Suprapubic skin (tissue), 4 donors: ENCODE measurements at regions not wholly inside any gene's neighbourhood (a gene's known extent, or its start where the extent isn't known, plus 50 kb on each side); places are given as distances from the start of the nearest gene placed in this dataset.

Experiments used
- DNase-seq, 2 donors: peaks; one replicate each; pipeline ENCODE4 v3.0.0-alpha.2; 2019; ENCODE audit warnings: low spot score in 2 of 2
- H3K27ac ChIP-seq: fragments of 200-600 bp; sonication (generic); one replicate; pipeline ENCODE4 v1.5.1; 2019
- H3K27me3 ChIP-seq: fragments of 200-600 bp; sonication (generic); one replicate; pipeline ENCODE4 v1.5.1; 2019
- H3K36me3 ChIP-seq: fragments of 200-600 bp; sonication (generic); one replicate; pipeline ENCODE4 v1.5.1; 2019
- H3K4me1 ChIP-seq: fragments of 200-600 bp; sonication (generic); one replicate; pipeline ENCODE4 v1.5.1; 2019
- H3K4me3 ChIP-seq: fragments of 200-600 bp; sonication (generic); one replicate; pipeline ENCODE4 v1.5.1; 2019; ENCODE audit warnings: mild to moderate bottlenecking
- H3K9me3 ChIP-seq: fragments of 200-600 bp; sonication (generic); one replicate; pipeline ENCODE4 v1.5.1; 2019
- EP300 ChIP-seq: sonication (generic); formaldehyde crosslinking; IDR thresholded peaks from one replicate; pipeline ENCODE4 v1.6.1; 2017; ENCODE audit warnings: antibody characterized with exemption
- POLR2A ChIP-seq, 2 donors: fragments of 450-650 bp; IDR thresholded peaks; one replicate each; pipeline ENCODE4 v1.6.1; 2017; ENCODE audit warnings: antibody characterized with exemption in 2 of 2, mild to moderate bottlenecking in 2 of 2, moderate library complexity in 2 of 2
- POLR2AphosphoS5 ChIP-seq, 3 donors: sonication (generic); formaldehyde crosslinking; IDR thresholded peaks; one replicate each; pipeline ENCODE4 v1.6.1; 2017; ENCODE audit warnings: antibody characterized with exemption in 3 of 3
- WGBS: methylation state at CpG from one replicate; pipeline ENCODE4 v1.1.5; 2018; 5-methylcytosine and 5-hydroxymethylcytosine counted together
- TF ChIP-seq, protein P1 (sequence below), 2 donors: fragments of 200-600 bp in 1 of 2; fragments of 450-650 bp in 1 of 2; sonication (generic) in 1 of 2; IDR thresholded peaks; one replicate each; pipeline ENCODE4 v1.5.1; 2016 to 2019; ENCODE audit warnings: antibody characterized with exemption in 2 of 2, mild to moderate bottlenecking in 1 of 2, moderate library complexity in 1 of 2

DNA sequence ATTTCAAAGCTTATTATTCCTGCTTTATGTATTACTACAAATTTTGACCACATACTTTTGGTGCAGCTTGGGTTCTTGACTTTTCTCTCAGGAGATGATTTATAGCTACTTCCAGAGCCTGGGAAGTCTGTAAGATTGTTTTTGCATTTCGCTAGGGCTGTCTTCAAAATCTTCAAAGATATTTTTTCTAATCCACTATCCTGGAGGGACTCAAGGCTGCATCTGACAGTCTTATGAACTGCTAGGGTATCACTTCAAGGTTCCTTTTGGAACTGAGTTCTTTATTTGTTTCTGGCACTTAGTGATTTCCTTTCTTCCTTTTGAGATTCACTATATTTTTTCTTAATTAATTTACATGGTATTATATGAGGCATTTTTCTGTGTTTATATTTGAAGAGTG is 90.0 kb upstream of the LYPLAL1 start:
- Histone ChIP-seq H3K4me3 (no peak overlapping the region), H3K36me3 (no peaks in the 10 kb centered on the region), H3K27ac (no peak overlapping the region), H3K4me1 (no peaks in the 10 kb centered on the region), H3K9me3 (no peaks in the 10 kb centered on the region), H3K27me3 (no peaks in the 10 kb centered on the region)
- DNase-seq = no peak
- TF ChIP-seq POLR2AphosphoS5 (IDR thresholded peaks at IDR 0.05) (no peak), POLR2A (IDR thresholded peaks at IDR 0.05) (no peak), EP300 (no peak)
- TF ChIP-seq, protein P1, sequence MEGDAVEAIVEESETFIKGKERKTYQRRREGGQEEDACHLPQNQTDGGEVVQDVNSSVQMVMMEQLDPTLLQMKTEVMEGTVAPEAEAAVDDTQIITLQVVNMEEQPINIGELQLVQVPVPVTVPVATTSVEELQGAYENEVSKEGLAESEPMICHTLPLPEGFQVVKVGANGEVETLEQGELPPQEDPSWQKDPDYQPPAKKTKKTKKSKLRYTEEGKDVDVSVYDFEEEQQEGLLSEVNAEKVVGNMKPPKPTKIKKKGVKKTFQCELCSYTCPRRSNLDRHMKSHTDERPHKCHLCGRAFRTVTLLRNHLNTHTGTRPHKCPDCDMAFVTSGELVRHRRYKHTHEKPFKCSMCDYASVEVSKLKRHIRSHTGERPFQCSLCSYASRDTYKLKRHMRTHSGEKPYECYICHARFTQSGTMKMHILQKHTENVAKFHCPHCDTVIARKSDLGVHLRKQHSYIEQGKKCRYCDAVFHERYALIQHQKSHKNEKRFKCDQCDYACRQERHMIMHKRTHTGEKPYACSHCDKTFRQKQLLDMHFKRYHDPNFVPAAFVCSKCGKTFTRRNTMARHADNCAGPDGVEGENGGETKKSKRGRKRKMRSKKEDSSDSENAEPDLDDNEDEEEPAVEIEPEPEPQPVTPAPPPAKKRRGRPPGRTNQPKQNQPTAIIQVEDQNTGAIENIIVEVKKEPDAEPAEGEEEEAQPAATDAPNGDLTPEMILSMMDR (IDR thresholded peaks at IDR 0.05) = no peak
- WGBS = 92% methylated on average over 1 of the region's 1 CpG

DNA sequence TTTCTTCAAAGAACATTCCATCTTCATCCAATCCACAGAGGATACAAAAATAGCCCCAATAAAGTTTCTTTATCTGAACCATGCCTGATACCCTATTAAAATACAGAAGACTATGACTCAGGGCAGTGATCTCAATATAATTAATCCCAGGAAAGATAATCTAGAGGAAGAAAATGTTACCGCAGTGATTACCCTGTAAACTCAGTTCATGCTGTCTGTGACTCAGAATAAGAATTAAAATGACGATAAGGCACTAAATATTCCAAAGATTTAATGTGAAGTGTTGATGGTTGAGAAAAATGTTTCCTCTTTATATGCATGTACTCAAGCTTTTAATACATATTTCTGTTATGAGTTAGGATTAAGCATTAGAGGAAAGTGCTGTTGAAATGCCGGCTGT is 88.6 kb upstream of the LYPLAL1 start:
- no peak for TF ChIP-seq POLR2A (IDR thresholded peaks at IDR 0.05)
- Histone ChIP-seq H3K9me3 (no peaks in the 10 kb centered on the region), H3K4me1 (no peaks in the 10 kb centered on the region), H3K27ac (no peak overlapping the region), H3K4me3 (no peak overlapping the region), H3K27me3 (no peaks in the 10 kb centered on the region), H3K36me3 (no peaks in the 10 kb centered on the region)
- 65% methylated on average over 3 of the region's 3 CpGs for WGBS
- DNase-seq = no peak

DNA sequence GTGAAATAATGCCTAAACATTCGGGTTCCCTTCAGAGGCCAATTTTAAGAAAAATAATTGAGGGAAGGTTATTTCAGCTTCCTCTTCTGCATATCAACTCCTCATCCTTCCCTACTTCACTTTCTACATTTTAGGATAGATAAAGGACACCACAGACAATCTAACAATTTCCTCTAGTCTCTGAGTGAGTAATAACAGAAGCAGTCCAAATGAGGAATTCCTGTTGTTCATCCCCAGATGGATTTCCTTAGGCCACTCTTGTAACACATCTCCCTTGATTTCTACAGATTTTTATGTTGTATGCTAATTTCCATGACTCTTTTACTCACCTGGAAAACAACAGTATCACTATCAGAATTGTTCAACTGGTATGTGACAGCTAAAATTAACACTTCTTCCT is 87.7 kb upstream of the LYPLAL1 start:
- DNase-seq = no peak
- Histone ChIP-seq H3K9me3 (no peaks in the 10 kb centered on the region), H3K27me3 (no peaks in the 10 kb centered on the region), H3K36me3 (no peaks in the 10 kb centered on the region), H3K27ac (no peak overlapping the region), H3K4me1 (no peaks in the 10 kb centered on the region), H3K4me3 (no peak overlapping the region)
- no peak for TF ChIP-seq POLR2AphosphoS5 (IDR thresholded peaks at IDR 0.05)
- TF ChIP-seq POLR2A (IDR thresholded peaks at IDR 0.05) = no peak
- TF ChIP-seq, protein P1 (IDR thresholded peaks at IDR 0.05) = no peak
- TF ChIP-seq EP300 = no peak
- 89% methylated on average over 1 of the region's 1 CpG for WGBS

DNA sequence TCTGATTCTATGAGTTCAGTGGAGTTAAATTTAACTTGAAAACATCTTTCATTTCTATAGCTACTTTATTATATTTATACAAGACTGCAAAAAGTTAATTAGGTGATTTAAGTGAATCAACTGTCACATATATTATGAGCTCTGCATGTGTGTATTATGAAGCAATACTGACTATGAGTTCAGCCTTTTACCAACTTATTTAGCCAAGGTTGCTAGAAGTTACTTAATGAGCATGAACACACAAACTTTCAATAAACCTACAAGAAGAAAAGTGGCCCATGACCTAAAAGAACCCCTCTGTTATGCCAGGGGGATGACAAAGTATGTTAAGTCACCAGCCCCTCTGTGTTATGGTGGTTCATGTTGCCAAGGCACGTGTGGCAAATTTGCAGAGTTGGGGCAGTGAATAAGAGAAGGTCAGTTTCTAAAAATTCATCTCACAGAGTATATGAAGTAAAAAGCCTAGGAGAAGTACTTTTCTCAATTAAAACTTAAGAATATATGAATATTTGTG is 86.7 kb upstream of the LYPLAL1 start:
- H3K9me3 ChIP-seq = no peaks in the 10 kb centered on the region
- DNase-seq = no peak
- WGBS = 0% methylated on average over 1 of the region's 1 CpG
- H3K4me1 ChIP-seq = no peaks in the 10 kb centered on the region
- H3K36me3 ChIP-seq = no peaks in the 10 kb centered on the region
- no peaks in the 10 kb centered on the region for H3K27me3 ChIP-seq
- H3K27ac ChIP-seq = no peak overlapping the region
- TF ChIP-seq, protein P1 (IDR thresholded peaks at IDR 0.05) = no peak
- TF ChIP-seq EP300 = no peak
- TF ChIP-seq POLR2AphosphoS5 (IDR thresholded peaks at IDR 0.05) = no peak
- no peak for TF ChIP-seq POLR2A (IDR thresholded peaks at IDR 0.05)
- H3K4me3 ChIP-seq = no peak overlapping the region

DNA sequence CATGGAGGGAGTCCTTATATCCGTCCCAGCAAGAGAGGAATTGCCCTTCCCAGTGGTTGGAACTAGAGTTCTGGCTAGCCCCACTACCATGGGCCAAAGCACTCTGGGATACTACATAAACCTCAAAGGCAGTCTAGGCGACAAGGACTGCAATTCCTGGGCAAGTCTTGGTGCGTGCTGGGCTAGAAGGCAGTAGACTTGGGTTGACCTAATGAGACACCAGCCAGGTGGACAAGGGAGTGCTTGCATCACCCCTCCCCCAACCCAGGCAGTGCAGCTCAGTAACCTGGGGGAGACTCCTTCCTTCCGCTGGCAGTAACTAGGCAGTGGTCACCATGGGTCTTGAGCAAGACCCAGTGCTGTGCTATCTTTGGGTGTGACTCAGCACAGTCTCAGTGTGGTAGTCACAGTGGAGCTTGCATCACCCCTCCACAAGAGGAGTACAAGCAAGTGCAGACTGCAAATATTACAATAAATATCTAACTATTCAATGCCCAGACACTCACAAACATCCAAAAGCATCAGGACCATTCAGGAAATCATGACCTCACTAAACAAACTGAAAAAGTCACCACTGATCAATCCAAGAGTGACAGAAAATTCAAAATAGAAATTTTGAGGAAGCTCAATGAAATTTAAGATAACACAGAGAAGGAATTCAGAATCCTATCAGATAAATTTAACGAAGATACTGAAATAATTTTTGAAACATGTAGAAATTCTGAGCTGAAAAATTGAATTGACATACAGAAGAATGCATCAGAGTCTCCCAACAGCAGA is 84.7 kb upstream of the LYPLAL1 start:
- peak in 1 of 2 donors; percentile 70 for DNase-seq
- Histone ChIP-seq H3K9me3 (peaks cover 3% of the 10 kb centered on the region), H3K27ac (no peak overlapping the region), H3K27me3 (no peaks in the 10 kb centered on the region), H3K4me1 (no peaks in the 10 kb centered on the region), H3K4me3 (no peak overlapping the region), H3K36me3 (no peaks in the 10 kb centered on the region)
- TF ChIP-seq POLR2AphosphoS5 (IDR thresholded peaks at IDR 0.05) (no peak), POLR2A (IDR thresholded peaks at IDR 0.05) (no peak), EP300 (no peak)
- TF ChIP-seq, protein P1 (IDR thresholded peaks at IDR 0.05) = no peak
- 82% methylated on average over 5 of the region's 5 CpGs for WGBS
